HFFc6 (cell line): ENCODE measurements at regions not wholly inside any gene's neighbourhood (a gene's known extent, or its start where the extent isn't known, plus 50 kb on each side); places are given as distances from the start of the nearest gene placed in this dataset.
A peak's percentile ranks its signal among the peaks of the same experiment; 100 is the strongest.

Experiments used
- DNase-seq: peaks from one replicate; pipeline ENCODE4 v3.0.0-alpha.2; 2018
- H3K27ac Mint-ChIP-seq: 2 replicates; pipeline ENCODE4 v1.8.0; 2020; ENCODE audit warnings: mild to moderate bottlenecking, mixed read lengths
- H3K27me3 Mint-ChIP-seq: 2 replicates; pipeline ENCODE4 v1.8.0; 2021; ENCODE audit warnings: mild to moderate bottlenecking, moderate library complexity, mixed read lengths; ENCODE audit not compliant: insufficient read depth
- H3K36me3 Mint-ChIP-seq: 2 replicates; pipeline ENCODE4 v1.8.0; 2021; ENCODE audit warnings: low read depth, mixed read lengths
- H3K4me1 Mint-ChIP-seq: 2 replicates; pipeline ENCODE4 v1.8.0; 2020; ENCODE audit warnings: low read depth, mixed read lengths
- H3K4me3 Mint-ChIP-seq: 2 replicates; pipeline ENCODE4 v1.8.0; 2020; ENCODE audit warnings: mild to moderate bottlenecking, moderate library complexity, mixed read lengths
- H3K9me3 Mint-ChIP-seq: 2 replicates; pipeline ENCODE4 v1.8.0; 2020; ENCODE audit warnings: mild to moderate bottlenecking, mixed read lengths
- CTCF ChIP-seq: fragments of 200-600 bp; sonication (generic); IDR thresholded peaks from 2 replicates; pipeline ENCODE4 v1.5.0; 2021; ENCODE audit warnings: antibody characterized with exemption, mild to moderate bottlenecking

- TF ChIP-seq CTCF = no peak
- H3K27me3 Mint-ChIP-seq = no peaks in the 10 kb centered on the region
- peaks cover 3% of the 10 kb centered on the region; the same call in 1 of the 2 replicates for H3K9me3 Mint-ChIP-seq
- peak; percentile 45 for DNase-seq
- 0 out of 2 replicates have a peak overlapping the region, but pooled peaks have one; percentile 22 for H3K4me3 Mint-ChIP-seq
- H3K4me1 Mint-ChIP-seq = peaks cover 86% of the 10 kb centered on the region
- peaks cover 16% of the 10 kb centered on the region for H3K36me3 Mint-ChIP-seq
- H3K27ac Mint-ChIP-seq = peak overlapping the region; percentile 73
These were observed 301.6 kb upstream of the THBS1 start for GRCh38 chr15:39279311-39279710.

- no peaks in the 10 kb centered on the region for H3K27me3 Mint-ChIP-seq
- H3K36me3 Mint-ChIP-seq = peaks cover 16% of the 10 kb centered on the region
- peak; percentile 73 for DNase-seq
- H3K4me1 Mint-ChIP-seq = peaks cover 89% of the 10 kb centered on the region
- no peak overlapping the region for H3K4me3 Mint-ChIP-seq
- TF ChIP-seq CTCF = no peak
- H3K9me3 Mint-ChIP-seq = peaks cover 3% of the 10 kb centered on the region; the same call in 1 of the 2 replicates
- H3K27ac Mint-ChIP-seq = no peak overlapping the region
These were observed 299.8 kb upstream of the THBS1 start for GRCh38 chr15:39281094-39281493.

- no peak for DNase-seq
- Mint-ChIP-seq H3K36me3 (peaks cover 11% of the 10 kb centered on the region), H3K9me3 (peaks cover 3% of the 10 kb centered on the region; the same call in 1 of the 2 replicates), H3K4me3 (no peak overlapping the region), H3K4me1 (peaks cover 93% of the 10 kb centered on the region), H3K27ac (0 out of 2 replicates have a peak overlapping the region, but pooled peaks have one; percentile 71), H3K27me3 (no peaks in the 10 kb centered on the region)
- no peak for TF ChIP-seq CTCF
These were observed 298.1 kb upstream of the THBS1 start for GRCh38 chr15:39282663-39283208.

- no peak for DNase-seq
- no peak for TF ChIP-seq CTCF
- peaks cover 8% of the 10 kb centered on the region for H3K36me3 Mint-ChIP-seq
- H3K9me3 Mint-ChIP-seq = peaks cover 3% of the 10 kb centered on the region; the same call in 1 of the 2 replicates
- peak overlapping the region; percentile 71 for H3K27ac Mint-ChIP-seq
- no peaks in the 10 kb centered on the region for H3K27me3 Mint-ChIP-seq
- peak overlapping the region; percentile 12; the same call in 1 of the 2 replicates for H3K4me3 Mint-ChIP-seq
- peaks cover 94% of the 10 kb centered on the region for H3K4me1 Mint-ChIP-seq
These were observed 297.3 kb upstream of the THBS1 start for GRCh38 chr15:39283531-39283930.

GRCh38 chr15:39285071-39285470, 295.8 kb upstream of the THBS1 start:
- Mint-ChIP-seq H3K27ac (peak overlapping the region; percentile 83), H3K4me3 (no peak overlapping the region; the same call in 1 of the 2 replicates), H3K9me3 (peaks cover 3% of the 10 kb centered on the region; the same call in 1 of the 2 replicates), H3K27me3 (no peaks in the 10 kb centered on the region), H3K36me3 (peaks cover 5% of the 10 kb centered on the region; the same call in 1 of the 2 replicates), H3K4me1 (peaks cover 92% of the 10 kb centered on the region)
- TF ChIP-seq CTCF = no peak
- no peak for DNase-seq
